ENCODE measurements at regions not wholly inside any gene's neighbourhood (a gene's known extent, or its start where the extent isn't known, plus 50 kb on each side); places are given as distances from the start of the nearest gene placed in this dataset.

- no peak for TF ChIP-seq CTCF (conservative IDR thresholded peaks at IDR 0.05 in 1 of 2, IDR thresholded peaks at IDR 0.05 in 1 of 2; ENCODE audit: extremely low read depth in 1 of 2, insufficient read depth in 1 of 2, low read depth in 1 of 2, low read length in 2 of 2)
- TF ChIP-seq EZH2 (IDR thresholded peaks at IDR 0.05; ENCODE audit: borderline replicate concordance, low read length): no peak
Observed at GRCh38 chr2:49416252-49416651, 261.9 kb upstream of the FSHR start.

Measured in mammary epithelial cell (primary cell).